T1000 (cell line): ENCODE measurements at regions not wholly inside any gene's neighbourhood (a gene's known extent, or its start where the extent isn't known, plus 50 kb on each side); places are given as distances from the start of the nearest gene placed in this dataset.

Experiments
- DNase-seq: peaks from one replicate; lab custom pipeline; 2025; ENCODE audit warnings: mixed read lengths; lab: John Stamatoyannopoulos, UW

GRCh38 chr17:74045608-74046280 is 157.7 kb upstream of the RPL38 start:
- DNase-seq, result no peak

DNA sequence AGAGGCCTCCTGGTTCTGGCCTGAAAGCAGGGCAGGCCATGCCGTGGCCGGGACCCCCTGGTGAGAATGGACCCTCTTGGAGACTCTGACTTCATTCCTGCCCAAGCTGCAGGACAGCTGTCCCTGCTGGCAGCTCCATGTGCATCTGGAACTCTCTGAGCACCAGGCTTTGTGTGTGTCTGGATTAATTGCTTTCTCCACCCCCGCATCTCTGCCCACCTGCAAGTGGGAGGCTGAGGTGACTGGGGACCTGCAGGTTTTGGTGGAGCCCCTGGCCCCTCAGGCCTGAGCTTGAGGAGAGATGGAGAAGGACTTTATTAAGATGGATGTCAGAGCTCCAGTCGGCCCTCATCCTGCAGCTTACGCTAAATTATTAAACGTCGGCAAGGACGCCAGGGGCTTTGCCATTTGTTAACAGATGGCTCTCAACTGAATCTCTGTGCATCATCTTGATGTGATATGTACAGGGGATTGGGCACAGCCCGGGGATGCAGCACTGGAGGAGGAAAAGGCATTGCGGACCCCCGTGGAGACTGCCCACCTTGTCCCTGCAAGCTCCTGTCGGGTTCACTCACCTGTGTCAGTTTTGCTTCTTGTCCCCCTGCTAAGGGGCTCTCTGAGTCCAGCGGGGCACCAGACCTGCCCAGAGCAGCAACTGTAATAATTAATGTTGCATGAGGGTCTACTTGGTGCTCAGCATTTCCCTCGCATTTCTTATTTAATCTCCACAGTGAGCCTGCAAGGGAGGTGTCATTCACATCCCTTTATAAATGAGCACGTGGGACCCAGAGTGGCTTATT is 154.1 kb upstream of the RPL38 start:
- DNase-seq, result no peak

- DNase-seq, result no peak
These were observed 153.5 kb upstream of the RPL38 start for GRCh38 chr17:74049967-74050458.

GRCh38 chr17:74051348-74051747 is 152.1 kb upstream of the RPL38 start:
- no peak for DNase-seq

DNA sequence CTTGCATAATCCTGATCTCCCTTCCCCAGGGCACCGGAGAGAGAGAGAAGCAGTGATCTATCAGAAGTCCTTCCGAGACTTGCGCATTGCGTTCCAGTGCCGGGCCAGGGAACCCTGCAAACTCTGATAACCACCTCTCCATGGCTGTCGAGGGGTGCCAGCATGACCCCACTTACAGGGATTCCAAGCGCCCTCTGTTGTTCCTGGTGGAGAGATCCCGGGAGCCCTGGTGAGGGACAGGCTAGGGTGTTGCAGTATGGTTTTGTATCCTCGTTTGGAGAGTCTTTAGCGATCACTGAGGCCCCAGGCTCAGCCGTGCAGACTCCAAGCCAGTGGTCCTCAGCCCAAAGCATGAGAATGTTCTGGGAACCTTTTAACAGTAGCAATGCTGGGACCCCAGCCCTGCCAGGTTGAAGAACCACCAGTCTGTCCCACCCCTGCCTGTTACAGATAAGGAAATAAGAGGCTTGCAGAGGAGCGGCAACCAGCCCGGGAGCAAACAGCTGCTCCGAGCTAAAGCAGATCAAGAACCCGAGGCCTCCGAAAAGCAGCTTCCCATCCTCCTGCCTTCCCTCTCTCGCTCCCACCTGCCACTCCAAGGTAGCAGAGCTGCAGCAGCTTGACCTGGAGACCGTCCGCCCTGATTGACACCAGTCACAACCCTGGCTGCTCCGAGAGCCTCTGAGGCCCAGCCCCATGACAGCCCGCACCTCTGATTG is 150.3 kb upstream of the RPL38 start:
- no peak for DNase-seq

DNA sequence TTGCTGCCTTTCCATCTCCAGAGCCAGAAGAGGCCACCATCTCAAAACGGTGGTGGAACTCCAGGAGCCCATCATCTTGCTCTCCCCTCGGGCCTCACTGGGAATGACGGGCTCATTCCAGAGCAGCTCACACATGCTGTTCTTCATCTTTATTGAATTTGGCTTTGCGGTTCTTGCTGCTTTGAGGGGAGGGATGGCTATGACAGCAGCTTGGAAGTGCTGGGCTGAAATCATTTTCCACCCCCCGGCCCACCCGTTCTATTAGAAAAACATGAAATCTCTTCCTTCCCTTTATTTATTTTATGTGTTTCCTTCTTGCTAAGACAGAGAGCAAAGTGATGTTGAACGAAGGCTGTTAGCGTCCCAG is 149.8 kb upstream of the RPL38 start:
- DNase-seq, result no peak

GRCh38 chr17:74054249-74054648 is 149.2 kb upstream of the RPL38 start:
- DNase-seq, result no peak

GRCh38 chr17:74055508-74056160 is 147.8 kb upstream of the RPL38 start:
- no peak for DNase-seq

DNA sequence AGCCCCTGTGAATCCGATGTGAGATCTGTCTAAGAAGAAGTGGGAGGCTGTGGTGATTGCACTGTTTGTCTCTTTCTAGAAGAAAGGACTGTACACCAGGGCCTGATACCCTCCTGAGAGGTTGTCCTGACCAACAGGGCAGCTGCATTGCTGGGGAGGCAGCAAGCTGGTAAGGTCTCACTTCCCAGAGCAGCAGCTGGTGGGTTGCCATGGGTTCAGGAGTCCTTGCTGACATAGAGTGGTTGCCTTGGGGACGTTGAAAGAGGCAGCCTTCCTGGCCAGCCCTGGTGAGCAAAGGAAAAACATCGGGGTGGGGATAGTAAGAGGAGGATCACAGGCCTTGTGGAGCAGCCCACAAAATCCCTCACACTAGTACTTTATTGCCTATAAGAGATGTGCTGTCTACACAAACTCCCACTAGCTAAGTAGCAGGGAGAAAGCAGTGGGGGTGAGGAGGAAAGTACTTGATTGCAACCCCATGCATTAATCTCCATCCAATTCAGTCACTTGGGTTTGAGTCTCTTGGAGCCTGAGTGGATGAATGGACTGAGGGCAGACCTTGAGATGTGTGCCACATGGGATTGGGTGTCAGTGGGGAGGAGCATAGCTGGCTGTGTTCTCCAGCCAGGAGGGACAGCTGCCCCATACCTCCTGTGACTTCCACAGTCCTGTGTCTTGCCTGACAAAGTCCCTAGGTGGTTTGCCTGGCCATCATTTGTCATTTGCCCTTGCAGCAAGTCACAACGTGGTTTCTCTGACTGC is 143.8 kb upstream of the RPL38 start:
- no peak for DNase-seq

DNA sequence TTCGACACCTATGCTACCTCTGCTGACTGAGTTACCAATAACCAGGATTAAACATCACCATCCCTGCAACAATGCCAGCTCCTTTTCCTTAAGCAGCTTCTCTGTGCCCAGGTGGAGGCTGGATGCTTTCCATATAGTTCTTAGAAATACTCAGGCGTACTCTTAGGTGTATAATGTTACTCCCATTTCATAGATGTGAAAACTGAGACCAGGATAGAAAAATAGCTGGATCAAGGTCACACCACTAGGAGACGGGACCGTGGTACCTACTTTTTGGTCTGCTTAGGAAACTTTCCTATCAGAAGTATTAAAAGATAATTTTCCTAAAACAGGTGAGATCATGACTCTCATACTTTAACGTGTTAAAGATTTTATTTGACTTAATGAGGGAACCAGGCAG is 141.7 kb upstream of the RPL38 start:
- no peak for DNase-seq

- no peak for DNase-seq
These were observed 141.2 kb upstream of the RPL38 start for GRCh38 chr17:74062234-74062633.

DNA sequence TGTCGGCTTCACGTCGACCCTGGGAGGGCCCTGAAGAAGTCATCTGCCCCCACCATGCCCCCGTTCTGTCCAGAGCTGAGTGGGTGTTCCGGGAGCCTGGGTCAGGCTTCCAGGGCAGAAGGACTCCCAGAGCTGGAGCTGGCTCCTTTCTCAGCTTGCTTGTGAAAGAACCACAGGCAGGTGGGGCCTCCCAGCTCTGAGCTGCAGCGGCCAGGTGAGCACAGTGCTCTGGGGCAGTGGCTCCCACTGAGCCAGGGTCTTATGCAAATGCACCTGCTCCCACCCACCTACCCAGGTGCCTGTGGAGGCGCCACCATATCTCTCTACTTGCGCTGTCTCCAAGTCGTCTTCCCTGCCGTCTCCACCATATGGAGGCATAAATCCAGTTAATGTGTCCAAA is 140.0 kb upstream of the RPL38 start:
- DNase-seq, result no peak

DNA sequence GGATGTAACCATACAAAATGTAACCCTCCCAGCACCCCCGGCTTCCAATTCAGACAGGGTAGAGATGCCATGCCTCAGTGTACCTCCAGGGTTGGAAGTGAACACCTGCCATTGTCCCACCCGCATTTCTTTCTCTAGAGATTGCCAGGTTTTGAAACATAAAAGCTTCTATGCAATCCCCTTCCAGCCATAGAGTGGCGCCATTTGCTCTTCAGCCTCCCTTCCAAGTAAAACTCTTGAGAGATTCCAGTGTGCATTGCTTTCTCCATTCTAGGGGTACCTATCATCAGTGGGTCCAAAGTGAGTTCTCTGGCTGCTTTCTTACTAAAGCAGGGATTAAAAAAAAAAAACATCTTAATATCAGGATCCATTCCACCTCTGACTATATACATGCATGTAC is 133.1 kb upstream of the RPL38 start:
- DNase-seq, result no peak

GRCh38 chr17:74070998-74071679 is 132.3 kb upstream of the RPL38 start:
- no peak for DNase-seq

DNA sequence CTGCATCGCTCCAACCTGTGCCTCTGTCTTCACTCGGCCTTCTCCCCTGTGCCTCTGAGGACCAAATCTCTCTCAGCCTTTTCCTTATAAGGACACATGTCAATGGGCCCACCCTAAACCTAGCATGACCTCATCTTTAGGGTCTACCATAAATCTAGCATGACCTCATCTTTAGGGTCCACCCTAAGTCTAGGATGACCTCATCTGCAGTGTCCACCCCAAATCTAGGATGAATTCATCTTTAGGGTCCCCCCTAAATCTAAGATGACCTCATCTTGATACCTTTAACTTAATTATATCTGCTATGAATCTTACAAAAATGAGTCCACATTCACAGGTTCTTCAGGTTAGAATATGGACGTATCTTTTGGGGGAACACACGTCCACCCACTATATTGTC is 131.1 kb upstream of the RPL38 start:
- DNase-seq, result no peak

GRCh38 chr17:74076446-74076845 is 127.0 kb upstream of the RPL38 start:
- DNase-seq, result no peak

DNA sequence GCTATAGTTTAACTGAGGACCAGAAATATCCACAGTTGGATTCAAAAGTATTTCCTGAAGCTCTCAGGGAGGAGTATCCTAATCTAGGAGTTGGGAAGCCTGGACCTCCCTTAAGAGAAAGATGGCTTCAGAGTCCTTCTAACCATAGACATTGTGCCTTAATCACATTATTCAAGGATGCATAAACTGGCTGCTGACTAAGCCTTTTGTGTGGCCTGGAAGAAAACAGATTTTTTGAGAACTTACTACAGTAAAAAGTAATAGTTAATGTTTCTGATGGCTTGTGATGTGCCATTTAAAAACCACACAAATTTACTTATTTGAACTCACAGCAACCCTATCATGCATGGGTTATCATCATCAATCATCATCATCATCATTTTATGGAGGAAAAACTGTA is 126.2 kb upstream of the RPL38 start:
- DNase-seq, result no peak

- DNase-seq, result no peak
These were observed 125.0 kb upstream of the RPL38 start for GRCh38 chr17:74078363-74078941.

DNA sequence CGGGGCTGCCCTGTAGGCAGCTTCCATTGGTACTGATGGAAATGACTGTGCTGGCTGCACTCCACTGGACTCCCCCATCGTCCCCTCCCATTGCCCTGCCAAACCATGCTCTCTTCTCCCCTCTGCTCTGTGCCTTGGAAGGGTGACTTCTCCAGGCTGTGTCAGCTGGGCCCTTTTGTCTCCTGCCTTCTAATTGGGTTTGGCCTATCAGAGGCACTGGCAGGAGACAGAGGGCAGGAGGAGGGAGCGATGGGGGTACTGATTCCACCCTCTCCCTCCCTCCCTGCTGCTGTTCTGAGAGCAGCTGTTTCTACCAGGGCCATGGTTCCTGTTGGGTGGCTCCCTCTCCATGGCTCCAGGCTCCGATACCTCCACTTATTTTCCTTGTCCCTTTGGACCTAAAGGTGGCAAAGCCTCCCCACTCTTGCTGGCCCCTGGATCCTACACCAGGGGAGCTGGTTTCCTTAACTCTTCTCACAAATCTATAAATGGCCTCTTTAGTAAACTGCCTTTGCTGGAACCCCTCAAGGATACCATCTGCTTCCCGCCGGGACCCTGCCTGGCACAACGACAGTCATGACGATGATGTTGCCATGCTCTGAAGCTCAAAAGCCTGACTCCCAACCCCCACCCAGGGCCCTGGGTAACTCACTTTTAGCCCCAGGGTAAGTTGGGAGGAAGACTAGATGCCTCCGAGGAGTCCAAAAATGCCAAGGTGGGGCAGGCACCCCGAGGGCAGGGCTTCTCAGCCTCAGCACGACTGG is 123.8 kb upstream of the RPL38 start:
- DNase-seq, result no peak
